ENCODE measurements at regions not wholly inside any gene's neighbourhood (a gene's known extent, or its start where the extent isn't known, plus 50 kb on each side); places are given as distances from the start of the nearest gene placed in this dataset.

GRCh38 chr20:4330011-4330410 lies 80.9 kb upstream of the ADRA1D start:
- H3K27me3 ChIP-seq (replicated peaks; ENCODE audit: insufficient read depth): no peaks in the 10 kb centered on the region
- TF ChIP-seq POLR2AphosphoS5 (IDR thresholded peaks at IDR 0.05) (no peak), POLR2A (IDR thresholded peaks at IDR 0.05) (no peak), CTCF (IDR thresholded peaks at IDR 0.05) (no peak)
- intact Hi-C loops (cut with DNase I): no loop called here
- no peak overlapping the region for H3K4me3 ChIP-seq
- H3K4me1 ChIP-seq (replicated peaks): no peaks in the 10 kb centered on the region
- H3K36me3 ChIP-seq: no peaks in the 10 kb centered on the region
- DNase-seq (ENCODE audit: low spot score): no peak
- WGBS: 79% methylated on average over 5 of the region's 5 CpGs
- H3K9me3 ChIP-seq: no peaks in the 10 kb centered on the region
- no peak overlapping the region for H3K27ac ChIP-seq

GRCh38 chr20:4329232-4329631 lies 80.1 kb upstream of the ADRA1D start:
- no peak for TF ChIP-seq POLR2A (IDR thresholded peaks at IDR 0.05)
- TF ChIP-seq POLR2AphosphoS5 (IDR thresholded peaks at IDR 0.05): no peak
- no peak for TF ChIP-seq CTCF (IDR thresholded peaks at IDR 0.05)
- DNase-seq (ENCODE audit: low spot score): no peak
- H3K27me3 ChIP-seq (replicated peaks; ENCODE audit: insufficient read depth): no peaks in the 10 kb centered on the region
- no peaks in the 10 kb centered on the region for H3K36me3 ChIP-seq
- no peak overlapping the region for H3K27ac ChIP-seq
- no peak overlapping the region for H3K4me3 ChIP-seq
- H3K9me3 ChIP-seq: no peaks in the 10 kb centered on the region
- intact Hi-C loops (cut with DNase I): no loop called here
- 80% methylated on average over 5 of the region's 5 CpGs for WGBS
- no peaks in the 10 kb centered on the region for H3K4me1 ChIP-seq (replicated peaks)

GRCh38 chr20:4328541-4328940 lies 79.5 kb upstream of the ADRA1D start:
- H3K4me3 ChIP-seq: no peak overlapping the region
- intact Hi-C loops (cut with DNase I): no loop called here
- H3K27me3 ChIP-seq (replicated peaks; ENCODE audit: insufficient read depth): no peaks in the 10 kb centered on the region
- TF ChIP-seq POLR2A (IDR thresholded peaks at IDR 0.05): no peak
- TF ChIP-seq POLR2AphosphoS5 (IDR thresholded peaks at IDR 0.05): no peak
- no peaks in the 10 kb centered on the region for H3K36me3 ChIP-seq
- no peaks in the 10 kb centered on the region for H3K4me1 ChIP-seq (replicated peaks)
- H3K9me3 ChIP-seq: no peaks in the 10 kb centered on the region
- WGBS: 91% methylated on average over 6 of the region's 6 CpGs
- no peak overlapping the region for H3K27ac ChIP-seq
- no peak for DNase-seq (ENCODE audit: low spot score)

- Histone ChIP-seq H3K36me3 (no peaks in the 10 kb centered on the region), H3K27me3 (replicated peaks; ENCODE audit: insufficient read depth) (no peaks in the 10 kb centered on the region), H3K9me3 (no peaks in the 10 kb centered on the region), H3K27ac (no peak overlapping the region), H3K4me1 (replicated peaks) (no peaks in the 10 kb centered on the region), H3K4me3 (no peak overlapping the region)
- TF ChIP-seq POLR2A (IDR thresholded peaks at IDR 0.05) (no peak), POLR2AphosphoS5 (IDR thresholded peaks at IDR 0.05) (no peak), CTCF (IDR thresholded peaks at IDR 0.05) (no peak)
- intact Hi-C loops (cut with DNase I): no loop called here
- 94% methylated on average over 4 of the region's 4 CpGs for WGBS
- DNase-seq (ENCODE audit: low spot score): no peak
These were observed 78.9 kb upstream of the ADRA1D start for GRCh38 chr20:4327956-4328355.

GRCh38 chr20:4326195-4327065 lies 77.3 kb upstream of the ADRA1D start:
- TF ChIP-seq POLR2A (IDR thresholded peaks at IDR 0.05) (no peak), POLR2AphosphoS5 (IDR thresholded peaks at IDR 0.05) (no peak)
- H3K27ac ChIP-seq: no peak overlapping the region
- H3K36me3 ChIP-seq: no peaks in the 10 kb centered on the region
- no peaks in the 10 kb centered on the region for H3K27me3 ChIP-seq (replicated peaks; ENCODE audit: insufficient read depth)
- no peak for DNase-seq (ENCODE audit: low spot score)
- no peaks in the 10 kb centered on the region for H3K9me3 ChIP-seq
- intact Hi-C loops (cut with DNase I): no loop called here
- no peak overlapping the region for H3K4me3 ChIP-seq
- H3K4me1 ChIP-seq (replicated peaks): no peaks in the 10 kb centered on the region
- WGBS: 67% methylated on average over 4 of the region's 4 CpGs
